CD14-positive monocyte (primary cell): ENCODE measurements at regions not wholly inside any gene's neighbourhood (a gene's known extent, or its start where the extent isn't known, plus 50 kb on each side); places are given as distances from the start of the nearest gene placed in this dataset.

ENCODE experiments used
- DNase-seq, 3 donors: peaks; one replicate each; pipeline ENCODE4 v3.0.0-alpha.2; 2011 to 2022
- H2AFZ ChIP-seq: 2 replicates; pipeline ENCODE4 v1.6.0; 2012; ENCODE audit warnings: mild to moderate bottlenecking, low read depth, low read length, inconsistent platforms; ENCODE audit not compliant: insufficient read depth, poor library complexity, severe bottlenecking
- H3K27ac ChIP-seq, 2 donors: 1 replicate in 1 of 2; 2 replicates in 1 of 2; pipeline ENCODE4 v1.5.1; 2012 to 2013; ENCODE audit warnings: low read length in 2 of 2, control low read depth in 1 of 2, inconsistent platforms in 1 of 2, low read depth in 1 of 2, mild to moderate bottlenecking in 1 of 2
- H3K27me3 ChIP-seq, 2 donors: one replicate each; pipeline versions ENCODE4 v1.6.0 to v1.6.1; 2011 to 2013; ENCODE audit warnings: low read length in 2 of 2; ENCODE audit not compliant: control insufficient read depth in 2 of 2, insufficient read depth in 2 of 2
- H3K36me3 ChIP-seq, 2 donors: replicated peaks in 1 of 2; 1 replicate in 1 of 2; 2 replicates in 1 of 2; pipeline versions ENCODE4 v1.5.1 to v1.6.1; 2012 to 2013; ENCODE audit warnings: low read length in 2 of 2, control low read depth in 1 of 2, inconsistent platforms in 1 of 2, mild to moderate bottlenecking in 1 of 2; ENCODE audit not compliant: insufficient read depth in 2 of 2, control insufficient read depth in 1 of 2
- H3K4me1 ChIP-seq, 2 donors: 1 replicate in 1 of 2; 2 replicates in 1 of 2; pipeline versions ENCODE4 v1.5.1 to v1.6.1; 2012 to 2013; ENCODE audit warnings: low read length in 2 of 2, control low read depth in 1 of 2, inconsistent platforms in 1 of 2, mild to moderate bottlenecking in 1 of 2, moderate library complexity in 1 of 2; ENCODE audit not compliant: insufficient read depth in 2 of 2, control insufficient read depth in 1 of 2
- H3K4me2 ChIP-seq: replicated peaks from 2 replicates; pipeline ENCODE3; 2012; ENCODE audit warnings: low read length, moderate library complexity, mild to moderate bottlenecking; ENCODE audit not compliant: poor library complexity, severe bottlenecking; ENCODE audit errors: extremely low read depth
- H3K4me3 ChIP-seq, 3 experiments: fragments of 200-600 bp in 1 of 3; sonication (generic) in 1 of 3; replicated peaks in 1 of 3; 1 replicate in 2 of 3; 2 replicates in 1 of 3; pipeline ENCODE4 v1.5.1; 2011 to 2013; ENCODE audit warnings: low read length in 3 of 3, mild to moderate bottlenecking in 3 of 3, control low read depth in 2 of 3, low read depth in 2 of 3, inconsistent platforms in 1 of 3, moderate library complexity in 1 of 3
- H3K79me2 ChIP-seq: 2 replicates; pipeline ENCODE4 v1.6.0; 2012; ENCODE audit warnings: mild to moderate bottlenecking, control low read depth, inconsistent platforms, low read length, moderate library complexity; ENCODE audit not compliant: insufficient read depth
- H3K9ac ChIP-seq: 2 replicates; pipeline ENCODE4 v1.6.0; 2017; ENCODE audit warnings: low read length, mild to moderate bottlenecking; ENCODE audit not compliant: insufficient read depth, poor library complexity, severe bottlenecking
- H3K9me3 ChIP-seq, 2 donors: replicated peaks in 1 of 2; 1 replicate in 1 of 2; 2 replicates in 1 of 2; pipeline versions ENCODE4 v1.5.1 to v1.6.1; 2012 to 2013; ENCODE audit warnings: low read length in 2 of 2, control low read depth in 1 of 2; ENCODE audit not compliant: control insufficient read depth in 1 of 2, insufficient read depth in 1 of 2
- H4K20me1 ChIP-seq: 2 replicates; pipeline ENCODE4 v1.6.0; 2012; ENCODE audit warnings: mild to moderate bottlenecking, low read length, control low read depth, moderate library complexity; ENCODE audit not compliant: insufficient read depth
- H3K27ac Mint-ChIP-seq, 7 donors: one replicate each; pipeline ENCODE4 v1.8.0; 2020; ENCODE audit warnings: mild to moderate bottlenecking in 7 of 7, mixed read lengths in 7 of 7, moderate library complexity in 6 of 7, inconsistent platforms in 2 of 7
- H3K27me3 Mint-ChIP-seq, 3 donors: one replicate each; pipeline ENCODE4 v1.8.0; 2021 to 2022; ENCODE audit warnings: low read depth in 3 of 3, mild to moderate bottlenecking in 3 of 3, mixed read lengths in 3 of 3, moderate library complexity in 3 of 3, inconsistent platforms in 1 of 3
- H3K36me3 Mint-ChIP-seq, 2 donors: one replicate each; pipeline ENCODE4 v1.8.0; 2020; ENCODE audit warnings: mixed read lengths in 2 of 2, inconsistent platforms in 1 of 2, mild to moderate bottlenecking in 1 of 2
- H3K4me1 Mint-ChIP-seq: one replicate; pipeline ENCODE4 v1.8.0; 2020; ENCODE audit warnings: mild to moderate bottlenecking, mixed read lengths
- H3K4me3 Mint-ChIP-seq, 2 donors: one replicate each; pipeline ENCODE4 v1.8.0; 2020; ENCODE audit warnings: mild to moderate bottlenecking in 2 of 2, mixed read lengths in 2 of 2, moderate library complexity in 1 of 2
- H3K9me3 Mint-ChIP-seq, 7 donors: one replicate each; pipeline ENCODE4 v1.8.0; 2020 to 2022; ENCODE audit warnings: mixed read lengths in 7 of 7, mild to moderate bottlenecking in 6 of 7, moderate library complexity in 6 of 7, inconsistent platforms in 2 of 7
- WGBS: methylation state at CpG from one replicate; pipeline ENCODE4 v1.1.5; 2013; ENCODE audit warnings: missing lambda C conversion rate; ENCODE audit not compliant: insufficient coverage; 5-methylcytosine and 5-hydroxymethylcytosine counted together
- intact Hi-C, 2 donors: fragments of 100-400 bp; cut with micrococcal nuclease; formaldehyde crosslinking; loops; one replicate each; pipeline versions ENCODE4 v1.15.0 to v1.15.1; 2023
- TF ChIP-seq, protein P1 (sequence below): fragments of 200-600 bp; IDR thresholded peaks from one replicate; pipeline ENCODE4 v1.8.0; 2022; ENCODE audit warnings: antibody characterized with exemption, mild to moderate bottlenecking

- Mint-ChIP-seq H3K4me3 (no peak overlapping the region), H3K27ac (no peak overlapping the region), H3K9me3 (peaks cover 9 to 36% (median 26%) of the 10 kb centered on the region in 7 donors), H3K4me1 (no peaks in the 10 kb centered on the region), H3K36me3 (no peaks in the 10 kb centered on the region), H3K27me3 (peaks cover 0 to 4% (median 1%) of the 10 kb centered on the region in 3 donors)
- H3K27me3 ChIP-seq: no peaks in the 10 kb centered on the region
- no peaks in the 10 kb centered on the region for H4K20me1 ChIP-seq
- DNase-seq: no peak
- H3K79me2 ChIP-seq: no peaks in the 10 kb centered on the region
- peaks cover 8 to 19% of the 10 kb centered on the region in 2 donors for H3K9me3 ChIP-seq
- H3K9ac ChIP-seq: no peak overlapping the region
- TF ChIP-seq, protein P1, sequence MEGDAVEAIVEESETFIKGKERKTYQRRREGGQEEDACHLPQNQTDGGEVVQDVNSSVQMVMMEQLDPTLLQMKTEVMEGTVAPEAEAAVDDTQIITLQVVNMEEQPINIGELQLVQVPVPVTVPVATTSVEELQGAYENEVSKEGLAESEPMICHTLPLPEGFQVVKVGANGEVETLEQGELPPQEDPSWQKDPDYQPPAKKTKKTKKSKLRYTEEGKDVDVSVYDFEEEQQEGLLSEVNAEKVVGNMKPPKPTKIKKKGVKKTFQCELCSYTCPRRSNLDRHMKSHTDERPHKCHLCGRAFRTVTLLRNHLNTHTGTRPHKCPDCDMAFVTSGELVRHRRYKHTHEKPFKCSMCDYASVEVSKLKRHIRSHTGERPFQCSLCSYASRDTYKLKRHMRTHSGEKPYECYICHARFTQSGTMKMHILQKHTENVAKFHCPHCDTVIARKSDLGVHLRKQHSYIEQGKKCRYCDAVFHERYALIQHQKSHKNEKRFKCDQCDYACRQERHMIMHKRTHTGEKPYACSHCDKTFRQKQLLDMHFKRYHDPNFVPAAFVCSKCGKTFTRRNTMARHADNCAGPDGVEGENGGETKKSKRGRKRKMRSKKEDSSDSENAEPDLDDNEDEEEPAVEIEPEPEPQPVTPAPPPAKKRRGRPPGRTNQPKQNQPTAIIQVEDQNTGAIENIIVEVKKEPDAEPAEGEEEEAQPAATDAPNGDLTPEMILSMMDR: no peak
- no peaks in the 10 kb centered on the region for H3K4me1 ChIP-seq
- intact Hi-C loops: no loop called here
- H2AFZ ChIP-seq: no peak overlapping the region
- H3K36me3 ChIP-seq: no peaks in the 10 kb centered on the region
- H3K4me3 ChIP-seq: no peak overlapping the region
- no peak overlapping the region for H3K4me2 ChIP-seq
- WGBS: 84% methylated on average over 33 of the region's 49 CpGs
- no peak overlapping the region for H3K27ac ChIP-seq
Observed at GRCh38 chr9:14978022-14979000, 68.1 kb upstream of the FREM1 start.

DNA sequence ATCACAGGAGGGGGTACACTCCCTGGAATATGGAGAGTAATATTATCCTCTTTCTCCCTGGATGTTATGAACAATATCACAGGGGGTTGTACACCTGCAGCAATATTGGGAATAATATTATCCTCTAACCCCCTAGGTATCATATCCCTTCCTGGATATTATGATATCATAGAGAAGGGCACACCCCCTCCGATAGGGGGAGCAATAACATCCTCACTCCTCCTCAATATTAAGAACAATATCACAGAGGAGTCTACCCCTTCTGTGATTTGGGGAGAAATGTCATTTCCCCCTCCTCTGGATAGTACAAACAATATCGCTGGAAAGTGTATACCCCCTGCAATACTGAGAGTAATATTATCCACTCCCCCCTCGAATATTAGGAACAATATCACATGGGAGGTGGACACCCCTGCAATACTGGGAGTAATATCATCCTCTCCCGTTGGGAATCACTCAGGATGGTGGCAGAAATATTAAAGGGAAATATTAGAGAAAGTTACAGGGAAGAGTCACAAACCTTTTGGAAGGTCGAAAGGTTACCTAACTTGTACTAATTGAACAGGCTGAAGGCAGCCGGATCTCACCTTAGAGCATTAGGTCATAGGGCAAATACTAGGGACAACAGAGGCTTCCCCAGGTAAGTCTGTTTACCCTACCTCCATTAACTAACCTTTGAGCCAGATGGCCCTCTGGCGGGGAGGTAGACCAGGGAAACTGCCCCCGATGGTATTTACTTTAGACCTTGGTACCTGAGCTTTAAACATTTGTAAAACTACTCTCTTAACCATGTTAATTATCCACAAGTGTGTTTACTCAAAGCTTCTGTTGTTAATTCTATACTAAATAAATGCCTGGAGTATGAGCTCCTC, 57.5 kb upstream of the FREM1 start:
- Histone ChIP-seq H3K36me3 (no peaks in the 10 kb centered on the region), H3K4me3 (no peak overlapping the region), H3K9me3 (peaks cover 2 to 7% of the 10 kb centered on the region in 2 donors), H2AFZ (no peak overlapping the region), H3K9ac (no peak overlapping the region), H3K27me3 (no peaks in the 10 kb centered on the region), H3K4me2 (no peak overlapping the region), H3K4me1 (no peaks in the 10 kb centered on the region), H3K79me2 (no peaks in the 10 kb centered on the region), H4K20me1 (no peaks in the 10 kb centered on the region), H3K27ac (no peak overlapping the region)
- intact Hi-C loops: no loop called here
- H3K9me3 Mint-ChIP-seq: peaks cover 3 to 18% (median 5%) of the 10 kb centered on the region in 7 donors
- H3K4me1 Mint-ChIP-seq: no peaks in the 10 kb centered on the region
- H3K27me3 Mint-ChIP-seq: no peaks in the 10 kb centered on the region
- DNase-seq: no peak
- peak overlapping the region in 1 of 7 donors; percentile 47 for H3K27ac Mint-ChIP-seq
- H3K36me3 Mint-ChIP-seq: no peaks in the 10 kb centered on the region
- WGBS: 94% methylated on average over 3 of the region's 8 CpGs
- no peak overlapping the region for H3K4me3 Mint-ChIP-seq
- TF ChIP-seq, protein P1: no peak
